Loucy (cell line): ENCODE measurements at regions not wholly inside any gene's neighbourhood (a gene's known extent, or its start where the extent isn't known, plus 50 kb on each side); places are given as distances from the start of the nearest gene placed in this dataset.

ENCODE experiments used
- H2AFZ ChIP-seq: fragments of 200-600 bp; sonication (generic); 2 replicates; pipeline ENCODE4 v1.6.0; 2016; ENCODE audit warnings: antibody characterized with exemption, mild to moderate bottlenecking, low read length, moderate library complexity
- H3F3A ChIP-seq: fragments of 200-600 bp; 2 replicates; pipeline ENCODE4 v1.6.0; 2016; ENCODE audit warnings: antibody characterized with exemption, low read depth, mild to moderate bottlenecking
- H3K27me3 ChIP-seq: fragments of 200-600 bp; sonication (generic); 2 replicates; pipeline ENCODE4 v1.6.1; 2014; ENCODE audit warnings: low read length, mild to moderate bottlenecking; ENCODE audit not compliant: insufficient read depth, poor library complexity, severe bottlenecking
- H3K36me3 ChIP-seq: fragments of 200-600 bp; sonication (generic); 2 replicates; pipeline ENCODE4 v1.6.1; 2016; ENCODE audit warnings: low read length; ENCODE audit not compliant: insufficient read depth
- H3K4me1 ChIP-seq: fragments of 200-600 bp; sonication (generic); 2 replicates; pipeline ENCODE4 v1.5.1; 2014; ENCODE audit warnings: low read length, mild to moderate bottlenecking; ENCODE audit not compliant: insufficient read depth, poor library complexity, severe bottlenecking
- H3K4me2 ChIP-seq: fragments of 200-600 bp; sonication (generic); 2 replicates; pipeline ENCODE4 v1.6.0; 2014; ENCODE audit warnings: antibody characterized with exemption, low read length, low read depth, mild to moderate bottlenecking; ENCODE audit not compliant: poor library complexity, severe bottlenecking
- H3K4me3 ChIP-seq: fragments of 200-600 bp; sonication (generic); 2 replicates; pipeline ENCODE4 v1.5.1; 2014; ENCODE audit warnings: low read length, mild to moderate bottlenecking, mixed read lengths; ENCODE audit not compliant: poor library complexity, severe bottlenecking
- H3K79me2 ChIP-seq: fragments of 200-600 bp; sonication (generic); 2 replicates; pipeline ENCODE4 v1.6.1; 2014; ENCODE audit warnings: low read length; ENCODE audit not compliant: insufficient read depth
- H3K9ac ChIP-seq: fragments of 200-600 bp; sonication (generic); 2 replicates; pipeline ENCODE4 v1.6.0; 2014; ENCODE audit warnings: mild to moderate bottlenecking, low read depth, low read length, moderate library complexity; ENCODE audit not compliant: poor library complexity, severe bottlenecking
- H3K9me2 ChIP-seq: fragments of 200-600 bp; sonication (generic); replicated peaks from 2 replicates; pipeline ENCODE4 v1.6.1; 2016; ENCODE audit warnings: low read depth, low read length, mixed read lengths
- H3K9me3 ChIP-seq: fragments of 200-600 bp; sonication (generic); 2 replicates; pipeline ENCODE4 v1.6.1; 2014; ENCODE audit warnings: mild to moderate bottlenecking, antibody characterized with exemption, low read length, low read depth; ENCODE audit not compliant: insufficient read depth
- H4K20me1 ChIP-seq: fragments of 200-600 bp; sonication (generic); 2 replicates; pipeline ENCODE4 v1.6.0; 2014; ENCODE audit warnings: antibody characterized with exemption, low read length, mild to moderate bottlenecking; ENCODE audit not compliant: insufficient read depth, poor library complexity, severe bottlenecking
- EZH2phosphoT487 ChIP-seq: fragments of 200-600 bp; IDR thresholded peaks from 2 replicates; pipeline ENCODE4 v1.6.1; 2018; ENCODE audit warnings: antibody characterized with exemption, mild to moderate bottlenecking, moderate library complexity, borderline replicate concordance
- TF ChIP-seq, protein P1 (sequence below): fragments of 200-600 bp; sonication (generic); conservative IDR thresholded peaks from 2 replicates; pipeline ENCODE4 v1.5.1; 2014; ENCODE audit warnings: mild to moderate bottlenecking, antibody characterized with exemption, low read length

DNA sequence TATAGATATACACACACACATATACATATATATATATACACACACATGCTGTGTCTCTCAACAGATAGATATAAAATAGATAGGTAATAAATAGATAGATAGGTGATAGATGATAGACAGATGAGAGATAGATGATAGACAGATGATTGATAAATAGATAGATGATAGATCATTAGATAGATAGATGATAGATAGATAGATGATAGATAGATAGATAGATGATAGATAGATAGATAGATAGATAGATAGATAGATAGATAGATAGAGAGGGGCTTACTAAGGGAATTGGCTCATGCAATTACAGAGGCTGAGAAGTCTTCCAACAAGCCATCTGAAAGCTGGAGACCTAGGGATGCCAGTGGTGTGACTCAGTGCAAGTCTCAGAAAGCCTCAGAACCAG lies 394.5 kb downstream of the ICE1 start:
- H3K4me3 ChIP-seq, result no peak overlapping the region
- no peaks in the 10 kb centered on the region for H3K9me2 ChIP-seq
- no peaks in the 10 kb centered on the region for H3K4me1 ChIP-seq
- TF ChIP-seq EZH2phosphoT487, result no peak
- TF ChIP-seq, protein P1, sequence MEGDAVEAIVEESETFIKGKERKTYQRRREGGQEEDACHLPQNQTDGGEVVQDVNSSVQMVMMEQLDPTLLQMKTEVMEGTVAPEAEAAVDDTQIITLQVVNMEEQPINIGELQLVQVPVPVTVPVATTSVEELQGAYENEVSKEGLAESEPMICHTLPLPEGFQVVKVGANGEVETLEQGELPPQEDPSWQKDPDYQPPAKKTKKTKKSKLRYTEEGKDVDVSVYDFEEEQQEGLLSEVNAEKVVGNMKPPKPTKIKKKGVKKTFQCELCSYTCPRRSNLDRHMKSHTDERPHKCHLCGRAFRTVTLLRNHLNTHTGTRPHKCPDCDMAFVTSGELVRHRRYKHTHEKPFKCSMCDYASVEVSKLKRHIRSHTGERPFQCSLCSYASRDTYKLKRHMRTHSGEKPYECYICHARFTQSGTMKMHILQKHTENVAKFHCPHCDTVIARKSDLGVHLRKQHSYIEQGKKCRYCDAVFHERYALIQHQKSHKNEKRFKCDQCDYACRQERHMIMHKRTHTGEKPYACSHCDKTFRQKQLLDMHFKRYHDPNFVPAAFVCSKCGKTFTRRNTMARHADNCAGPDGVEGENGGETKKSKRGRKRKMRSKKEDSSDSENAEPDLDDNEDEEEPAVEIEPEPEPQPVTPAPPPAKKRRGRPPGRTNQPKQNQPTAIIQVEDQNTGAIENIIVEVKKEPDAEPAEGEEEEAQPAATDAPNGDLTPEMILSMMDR, result no peak
- H3K4me2 ChIP-seq, result no peak overlapping the region
- H3K9me3 ChIP-seq, result no peaks in the 10 kb centered on the region
- H3K36me3 ChIP-seq, result no peaks in the 10 kb centered on the region
- H4K20me1 ChIP-seq, result no peaks in the 10 kb centered on the region
- H3K9ac ChIP-seq, result no peak overlapping the region
- H3F3A ChIP-seq, result no peaks in the 10 kb centered on the region
- H2AFZ ChIP-seq, result no peak overlapping the region
- no peaks in the 10 kb centered on the region for H3K79me2 ChIP-seq
- no peaks in the 10 kb centered on the region for H3K27me3 ChIP-seq

GRCh38 chr5:5813441-5813840 lies 391.0 kb downstream of the ICE1 start:
- no peak overlapping the region for H3K4me2 ChIP-seq
- H3K4me3 ChIP-seq, result no peak overlapping the region
- TF ChIP-seq, protein P1, result no peak
- no peaks in the 10 kb centered on the region for H3K9me3 ChIP-seq
- H3K36me3 ChIP-seq, result no peaks in the 10 kb centered on the region
- H3K9ac ChIP-seq, result no peak overlapping the region
- H3K4me1 ChIP-seq, result no peaks in the 10 kb centered on the region
- H3K9me2 ChIP-seq, result no peaks in the 10 kb centered on the region
- H3F3A ChIP-seq, result no peaks in the 10 kb centered on the region
- no peak overlapping the region for H2AFZ ChIP-seq
- H3K27me3 ChIP-seq, result no peaks in the 10 kb centered on the region
- H4K20me1 ChIP-seq, result no peaks in the 10 kb centered on the region
- no peaks in the 10 kb centered on the region for H3K79me2 ChIP-seq

DNA sequence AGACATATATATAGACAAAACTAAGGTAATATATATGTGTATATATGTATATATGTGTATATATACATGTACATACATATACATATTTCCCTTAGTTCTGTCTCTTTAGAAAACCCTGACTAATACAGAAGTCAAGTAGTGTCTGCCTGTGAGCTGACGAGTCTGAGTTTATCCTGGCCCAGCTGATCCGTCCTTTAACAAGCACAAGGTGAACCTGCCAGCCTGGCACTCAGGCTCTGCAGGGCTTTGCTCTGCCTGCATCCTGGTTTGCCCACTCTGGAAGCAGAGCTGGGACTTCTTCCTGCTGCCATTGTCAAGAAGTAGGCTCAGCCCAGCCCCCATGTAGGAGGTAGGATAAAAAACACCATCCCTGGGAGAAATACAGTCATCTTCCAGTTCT lies 388.0 kb downstream of the ICE1 start:
- Histone ChIP-seq H3K79me2 (no peaks in the 10 kb centered on the region), H3K9me3 (no peaks in the 10 kb centered on the region), H3F3A (no peaks in the 10 kb centered on the region), H3K4me3 (no peak overlapping the region), H3K36me3 (no peaks in the 10 kb centered on the region), H3K27me3 (no peaks in the 10 kb centered on the region), H4K20me1 (no peaks in the 10 kb centered on the region), H3K4me1 (no peaks in the 10 kb centered on the region), H3K9me2 (no peaks in the 10 kb centered on the region), H3K4me2 (no peak overlapping the region), H2AFZ (no peak overlapping the region), H3K9ac (no peak overlapping the region)
- TF ChIP-seq EZH2phosphoT487, result no peak
- TF ChIP-seq, protein P1, result no peak
